NCI-H146 treated with DMSO at 0.1 percent for 48 hours (cell line): ENCODE measurements at regions not wholly inside any gene's neighbourhood (a gene's known extent, or its start where the extent isn't known, plus 50 kb on each side); places are given as distances from the start of the nearest gene placed in this dataset.
"Not testable (repeated sequence)": the region's sequence is repeated elsewhere in the genome, so short reads cannot be mapped to it uniquely, and the experiment has no call there.

Experiments
- DNase-seq: peaks from one replicate; lab custom pipeline; 2025; ENCODE audit not compliant: unreplicated experiment; lab: John Stamatoyannopoulos, UW

- DNase-seq: no peak
These were observed 252.6 kb upstream of the HAND2 start for GRCh38 chr4:173782660-173783059.

- DNase-seq: no peak
These were observed 247.9 kb upstream of the HAND2 start for GRCh38 chr4:173777921-173778320.

- DNase-seq: no peak
These were observed 247.4 kb upstream of the HAND2 start for GRCh38 chr4:173777421-173777820.

GRCh38 chr4:173769568-173769967, 239.5 kb upstream of the HAND2 start:
- no peak for DNase-seq

- no peak for DNase-seq
These were observed 237.6 kb upstream of the HAND2 start for GRCh38 chr4:173767650-173768049.

GRCh38 chr4:173766171-173766600, 236.2 kb upstream of the HAND2 start:
- DNase-seq: no peak

DNA sequence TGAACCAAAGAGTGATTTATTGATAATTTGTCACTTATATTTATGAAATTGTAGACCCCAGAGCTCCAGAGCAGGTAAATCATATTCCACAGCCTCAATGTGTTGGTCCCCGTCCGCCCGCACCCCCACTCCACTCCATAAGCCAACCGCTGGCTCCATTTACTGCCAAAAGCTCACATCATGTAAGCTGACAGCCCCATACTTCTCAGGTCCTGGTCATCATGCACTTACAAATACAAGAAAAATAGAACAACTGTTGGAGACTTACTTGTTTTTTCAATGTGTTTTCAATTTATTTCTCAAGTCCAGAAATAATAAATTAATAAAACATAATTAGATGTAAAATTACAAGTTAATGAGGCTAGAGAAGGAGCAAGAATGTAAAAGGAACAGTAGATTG, 235.7 kb upstream of the HAND2 start:
- no peak for DNase-seq

GRCh38 chr4:173763389-173763788, 233.4 kb upstream of the HAND2 start:
- no peak for DNase-seq

GRCh38 chr4:173761938-173762337, 231.9 kb upstream of the HAND2 start:
- DNase-seq: no peak

GRCh38 chr4:173761236-173761635, 231.2 kb upstream of the HAND2 start:
- no peak for DNase-seq

DNA sequence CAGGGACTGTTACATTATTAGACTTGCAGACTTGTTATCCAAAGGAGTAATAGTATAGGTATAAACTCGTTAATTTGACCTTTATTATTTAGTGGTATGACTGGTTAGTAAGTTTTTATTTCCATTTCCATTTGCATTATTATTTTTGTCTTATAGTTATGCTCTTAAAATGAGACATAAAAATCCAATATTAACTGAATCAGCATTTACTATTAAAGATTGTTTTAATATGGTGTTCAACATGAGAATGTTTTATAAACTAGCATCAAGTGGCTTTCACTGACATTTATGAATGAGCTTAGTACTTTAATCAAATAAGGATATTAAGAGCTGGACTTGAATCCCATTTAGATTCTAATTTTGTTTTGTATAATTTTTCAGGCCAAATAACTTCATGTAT, 228.1 kb upstream of the HAND2 start:
- no peak for DNase-seq

GRCh38 chr4:173753408-173753807, 223.4 kb upstream of the HAND2 start:
- DNase-seq: no peak

DNA sequence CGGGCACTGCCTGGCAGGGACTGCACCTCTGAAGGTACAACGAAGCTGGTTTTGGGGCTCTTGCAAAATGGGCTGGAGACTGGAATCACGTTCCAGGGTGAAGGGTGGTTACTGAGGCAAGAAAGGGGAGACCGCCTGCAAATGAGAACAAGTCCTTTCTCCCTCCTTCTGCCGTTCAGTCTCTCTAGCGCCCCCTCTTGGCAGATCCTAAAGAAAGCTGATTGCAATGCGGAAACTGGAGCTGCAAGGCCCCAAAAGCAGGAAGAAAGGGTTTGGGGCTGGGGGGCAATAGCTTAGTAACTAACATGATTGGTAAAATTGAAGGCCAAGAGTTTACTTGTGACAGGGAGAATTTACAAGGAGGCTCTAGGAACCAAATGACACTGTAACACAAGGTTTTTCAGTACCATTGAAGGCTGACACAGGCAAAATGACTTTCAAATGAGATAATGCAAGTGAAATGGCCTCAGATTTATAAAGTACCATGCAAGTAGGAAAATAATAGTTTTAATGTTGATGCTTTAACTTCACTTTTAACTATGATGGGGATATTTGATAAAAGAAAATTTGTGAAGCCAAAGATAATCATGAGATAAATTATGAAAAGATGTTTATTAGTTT, 222.7 kb upstream of the HAND2 start:
- no peak for DNase-seq

DNA sequence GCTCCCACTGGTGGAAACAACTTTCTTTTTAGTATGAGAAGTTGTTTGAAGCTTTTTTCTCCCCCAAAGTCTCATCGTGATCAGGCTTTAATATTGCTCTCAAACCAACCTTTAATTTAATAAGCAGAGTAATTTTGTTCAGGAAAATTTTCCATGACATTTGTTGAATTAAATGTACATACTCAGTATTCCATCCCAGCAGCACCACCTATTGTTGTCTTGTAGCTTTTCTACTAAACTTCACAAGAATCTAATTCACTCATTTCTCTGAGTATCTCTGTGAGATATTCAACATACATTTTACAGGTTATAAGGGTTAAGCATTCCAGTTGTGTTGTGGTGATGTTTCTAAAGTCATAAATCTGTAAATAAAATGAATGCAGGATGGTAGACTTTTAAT, 218.3 kb upstream of the HAND2 start:
- no peak for DNase-seq

GRCh38 chr4:173747537-173748257, 217.7 kb upstream of the HAND2 start:
- no peak for DNase-seq

- DNase-seq: no peak
These were observed 216.4 kb upstream of the HAND2 start for GRCh38 chr4:173746424-173746823.

DNA sequence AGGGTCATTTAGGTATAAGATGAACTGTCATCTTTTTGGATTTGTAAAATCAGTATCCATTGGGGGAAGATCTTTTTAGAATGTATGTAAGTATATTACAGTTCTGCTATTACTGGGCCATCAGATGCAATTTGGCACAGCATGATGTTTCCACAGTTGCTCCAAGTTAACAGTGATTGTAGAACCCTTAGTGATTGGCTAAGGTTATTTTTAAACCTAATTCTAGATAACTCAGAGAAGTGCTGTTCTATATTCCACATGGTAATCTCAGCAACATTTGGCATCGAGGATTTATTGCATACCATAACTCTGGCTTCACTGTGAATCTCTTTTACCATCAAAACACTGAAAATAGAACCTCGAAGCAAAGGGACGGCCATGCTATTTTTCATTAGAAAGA, 215.7 kb upstream of the HAND2 start:
- no peak for DNase-seq

DNA sequence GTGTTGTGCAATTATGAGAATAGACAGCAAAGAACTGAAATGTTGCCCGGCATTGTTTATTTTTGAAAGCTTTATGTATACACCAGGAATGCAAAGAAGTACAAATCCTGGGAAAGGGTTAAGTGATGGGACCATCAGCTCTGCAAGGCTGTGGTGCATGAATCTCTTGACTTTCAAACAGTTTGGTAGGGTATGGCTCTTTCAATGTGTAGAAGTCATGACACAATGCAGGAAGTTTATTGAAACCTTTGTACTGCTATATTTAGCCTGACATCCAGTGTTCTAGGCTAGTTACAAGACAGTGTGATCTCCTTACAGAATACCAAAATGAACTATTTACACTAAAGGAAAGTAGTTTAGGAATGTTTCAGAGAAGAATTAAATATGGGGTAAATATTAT, 206.8 kb upstream of the HAND2 start:
- no peak for DNase-seq

GRCh38 chr4:173735585-173735984, 205.6 kb upstream of the HAND2 start:
- DNase-seq: no peak

GRCh38 chr4:173735049-173735448, 205.0 kb upstream of the HAND2 start:
- DNase-seq: no peak

GRCh38 chr4:173731257-173731656, 201.2 kb upstream of the HAND2 start:
- no peak for DNase-seq

DNA sequence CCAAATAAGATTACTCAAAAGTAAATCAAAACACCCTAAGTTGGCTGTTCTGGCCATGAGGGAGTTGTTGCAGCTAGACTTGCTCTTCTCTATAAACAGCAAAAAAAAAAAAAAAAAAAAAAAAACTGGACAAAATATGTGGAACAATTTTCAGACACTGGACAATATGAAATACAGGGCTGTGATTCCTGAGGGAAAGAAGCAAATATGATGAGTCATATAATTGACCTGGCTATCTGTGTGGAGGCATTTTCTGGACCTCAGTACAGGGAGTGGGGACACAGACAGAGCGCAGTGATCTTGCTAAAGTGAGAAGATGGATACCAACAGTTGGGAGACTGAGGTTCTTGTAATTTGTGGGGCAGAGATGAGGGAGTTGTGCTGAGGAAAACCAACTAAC, 192.0 kb upstream of the HAND2 start:
- DNase-seq: no peak

- DNase-seq: not testable (repeated sequence)
These were observed 188.5 kb upstream of the HAND2 start for GRCh38 chr4:173718504-173718903.
